Tibial artery (tissue), 4 donors: ENCODE measurements at regions not wholly inside any gene's neighbourhood (a gene's known extent, or its start where the extent isn't known, plus 50 kb on each side); places are given as distances from the start of the nearest gene placed in this dataset.

ENCODE experiments used
- DNase-seq, 2 donors: peaks; one replicate each; pipeline ENCODE4 v3.0.0-alpha.2; 2019
- H3K27ac ChIP-seq, 2 donors: fragments of 200-600 bp; sonication (generic) in 1 of 2; 1 replicate in 1 of 2; 2 replicates in 1 of 2; pipeline ENCODE4 v1.5.1; 2018 to 2019; ENCODE audit warnings: mild to moderate bottlenecking in 1 of 2
- H3K27me3 ChIP-seq, 2 donors: fragments of 200-600 bp; sonication (generic) in 1 of 2; one replicate each; pipeline versions ENCODE4 v1.5.1 to v1.6.0; 2016 to 2019
- H3K36me3 ChIP-seq, 3 donors: fragments of 200-600 bp; sonication (generic) in 2 of 3; one replicate each; pipeline ENCODE4 v1.5.1; 2016 to 2019; ENCODE audit warnings: mild to moderate bottlenecking in 2 of 3
- H3K4me1 ChIP-seq, 4 donors: fragments of 200-600 bp; sonication (generic) in 2 of 4; 1 replicate in 3 of 4; 2 replicates in 1 of 4; pipeline ENCODE4 v1.5.1; 2016 to 2019
- H3K4me3 ChIP-seq, 2 donors: fragments of 200-600 bp; sonication (generic) in 1 of 2; 1 replicate in 1 of 2; 2 replicates in 1 of 2; pipeline ENCODE4 v1.5.1; 2018 to 2019; ENCODE audit warnings: mild to moderate bottlenecking in 2 of 2
- H3K9me3 ChIP-seq, 3 donors: fragments of 200-600 bp; sonication (generic) in 1 of 3; one replicate each; pipeline ENCODE4 v1.5.1; 2016 to 2019
- CTCF ChIP-seq, 2 experiments: fragments of 200-600 bp in 1 of 2; fragments of 450-650 bp in 1 of 2; IDR thresholded peaks; one replicate each; pipeline ENCODE4 v1.5.1; 2017 to 2019; ENCODE audit warnings: antibody characterized with exemption in 2 of 2, mild to moderate bottlenecking in 1 of 2, moderate library complexity in 1 of 2
- intact Hi-C: fragments of 100-400 bp; cut with DNase I; formaldehyde crosslinking; loops from one replicate; pipeline ENCODE4 v1.15.0; 2023; ENCODE audit warnings: low total_unique reads

- no peak for DNase-seq
- no peaks in the 10 kb centered on the region for H3K27me3 ChIP-seq
- no peak for TF ChIP-seq CTCF (IDR thresholded peaks at IDR 0.05)
- no peak overlapping the region for H3K4me3 ChIP-seq
- H3K36me3 ChIP-seq = no peaks in the 10 kb centered on the region
- intact Hi-C loops = no loop called here
- no peaks in the 10 kb centered on the region for H3K9me3 ChIP-seq
- no peak overlapping the region for H3K27ac ChIP-seq
- H3K4me1 ChIP-seq = no peaks in the 10 kb centered on the region
Measured at GRCh38 chr13:72403396-72404010, 323.9 kb downstream of the MZT1 start.

GRCh38 chr13:72400856-72401255 lies 326.6 kb downstream of the MZT1 start:
- no peak for TF ChIP-seq CTCF (IDR thresholded peaks at IDR 0.05)
- Histone ChIP-seq H3K9me3 (no peaks in the 10 kb centered on the region), H3K36me3 (no peaks in the 10 kb centered on the region), H3K27ac (no peak overlapping the region), H3K27me3 (no peaks in the 10 kb centered on the region), H3K4me3 (no peak overlapping the region), H3K4me1 (no peaks in the 10 kb centered on the region)
- DNase-seq = no peak
- intact Hi-C loops = no loop called here

GRCh38 chr13:72399351-72399750 lies 328.1 kb downstream of the MZT1 start:
- H3K4me1 ChIP-seq = no peaks in the 10 kb centered on the region
- no peak overlapping the region for H3K27ac ChIP-seq
- TF ChIP-seq CTCF (IDR thresholded peaks at IDR 0.05) = no peak
- H3K27me3 ChIP-seq = no peaks in the 10 kb centered on the region
- no peaks in the 10 kb centered on the region for H3K36me3 ChIP-seq
- intact Hi-C loops = no loop called here
- H3K9me3 ChIP-seq = no peaks in the 10 kb centered on the region
- no peak overlapping the region for H3K4me3 ChIP-seq
- no peak for DNase-seq

GRCh38 chr13:72397265-72397664 lies 330.2 kb downstream of the MZT1 start:
- Histone ChIP-seq H3K36me3 (no peaks in the 10 kb centered on the region), H3K27ac (no peak overlapping the region), H3K4me3 (no peak overlapping the region), H3K4me1 (no peaks in the 10 kb centered on the region), H3K27me3 (no peaks in the 10 kb centered on the region), H3K9me3 (no peaks in the 10 kb centered on the region)
- TF ChIP-seq CTCF (IDR thresholded peaks at IDR 0.05) = no peak
- no peak for DNase-seq
- intact Hi-C loops = no loop called here

- intact Hi-C loops = no loop called here
- H3K4me1 ChIP-seq = no peaks in the 10 kb centered on the region
- DNase-seq = no peak
- H3K4me3 ChIP-seq = no peak overlapping the region
- TF ChIP-seq CTCF (IDR thresholded peaks at IDR 0.05) = no peak
- H3K36me3 ChIP-seq = no peaks in the 10 kb centered on the region
- H3K27ac ChIP-seq = no peak overlapping the region
- no peaks in the 10 kb centered on the region for H3K27me3 ChIP-seq
- H3K9me3 ChIP-seq = no peaks in the 10 kb centered on the region
Measured at GRCh38 chr13:72390909-72391308, 336.5 kb downstream of the MZT1 start.

GRCh38 chr13:72386138-72386684 lies 341.2 kb downstream of the MZT1 start:
- H3K4me1 ChIP-seq = no peaks in the 10 kb centered on the region
- H3K27me3 ChIP-seq = no peaks in the 10 kb centered on the region
- no peak for DNase-seq
- no peak for TF ChIP-seq CTCF (IDR thresholded peaks at IDR 0.05)
- H3K27ac ChIP-seq = no peak overlapping the region
- H3K9me3 ChIP-seq = no peaks in the 10 kb centered on the region
- intact Hi-C loops = no loop called here
- H3K36me3 ChIP-seq = no peaks in the 10 kb centered on the region
- H3K4me3 ChIP-seq = no peak overlapping the region
